Glutamatergic neuron (in vitro differentiated cells): ENCODE measurements at regions not wholly inside any gene's neighbourhood (a gene's known extent, or its start where the extent isn't known, plus 50 kb on each side); places are given as distances from the start of the nearest gene placed in this dataset.

Source experiments
- DNase-seq: peaks from one replicate; pipeline ENCODE4 v3.0.0; 2022
- H3K27ac Mint-ChIP-seq: one replicate; pipeline ENCODE4 v1.8.0; 2020; ENCODE audit warnings: mild to moderate bottlenecking, mixed read lengths, inconsistent platforms; ENCODE audit not compliant: unreplicated experiment
- H3K27me3 Mint-ChIP-seq: one replicate; pipeline ENCODE4 v1.8.0; 2020; ENCODE audit warnings: mild to moderate bottlenecking, moderate library complexity, mixed read lengths, inconsistent platforms; ENCODE audit not compliant: unreplicated experiment
- H3K36me3 Mint-ChIP-seq: one replicate; pipeline ENCODE4 v1.8.0; 2020; ENCODE audit warnings: mild to moderate bottlenecking, mixed read lengths, inconsistent platforms; ENCODE audit not compliant: unreplicated experiment
- H3K4me1 Mint-ChIP-seq: one replicate; pipeline ENCODE4 v1.8.0; 2020; ENCODE audit warnings: mild to moderate bottlenecking, low read depth, mixed read lengths, inconsistent platforms; ENCODE audit not compliant: unreplicated experiment
- H3K4me3 Mint-ChIP-seq: one replicate; pipeline ENCODE4 v1.8.0; 2020; ENCODE audit warnings: mild to moderate bottlenecking, mixed read lengths, inconsistent platforms; ENCODE audit not compliant: unreplicated experiment
- H3K9me3 Mint-ChIP-seq: one replicate; pipeline ENCODE4 v1.8.0; 2020; ENCODE audit warnings: mild to moderate bottlenecking, moderate library complexity, mixed read lengths, inconsistent platforms; ENCODE audit not compliant: unreplicated experiment
- TF ChIP-seq, protein P1 (sequence below): fragments of 200-600 bp; sonication (generic); IDR thresholded peaks from one replicate; pipeline ENCODE4 v1.5.0; 2021; ENCODE audit not compliant: partially characterized antibody, unreplicated experiment

- no peak overlapping the region for H3K4me3 Mint-ChIP-seq
- no peaks in the 10 kb centered on the region for H3K27me3 Mint-ChIP-seq
- TF ChIP-seq, protein P1, sequence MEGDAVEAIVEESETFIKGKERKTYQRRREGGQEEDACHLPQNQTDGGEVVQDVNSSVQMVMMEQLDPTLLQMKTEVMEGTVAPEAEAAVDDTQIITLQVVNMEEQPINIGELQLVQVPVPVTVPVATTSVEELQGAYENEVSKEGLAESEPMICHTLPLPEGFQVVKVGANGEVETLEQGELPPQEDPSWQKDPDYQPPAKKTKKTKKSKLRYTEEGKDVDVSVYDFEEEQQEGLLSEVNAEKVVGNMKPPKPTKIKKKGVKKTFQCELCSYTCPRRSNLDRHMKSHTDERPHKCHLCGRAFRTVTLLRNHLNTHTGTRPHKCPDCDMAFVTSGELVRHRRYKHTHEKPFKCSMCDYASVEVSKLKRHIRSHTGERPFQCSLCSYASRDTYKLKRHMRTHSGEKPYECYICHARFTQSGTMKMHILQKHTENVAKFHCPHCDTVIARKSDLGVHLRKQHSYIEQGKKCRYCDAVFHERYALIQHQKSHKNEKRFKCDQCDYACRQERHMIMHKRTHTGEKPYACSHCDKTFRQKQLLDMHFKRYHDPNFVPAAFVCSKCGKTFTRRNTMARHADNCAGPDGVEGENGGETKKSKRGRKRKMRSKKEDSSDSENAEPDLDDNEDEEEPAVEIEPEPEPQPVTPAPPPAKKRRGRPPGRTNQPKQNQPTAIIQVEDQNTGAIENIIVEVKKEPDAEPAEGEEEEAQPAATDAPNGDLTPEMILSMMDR: no peak
- H3K4me1 Mint-ChIP-seq: no peaks in the 10 kb centered on the region
- DNase-seq: no peak
- no peaks in the 10 kb centered on the region for H3K36me3 Mint-ChIP-seq
- H3K9me3 Mint-ChIP-seq: peaks cover 4% of the 10 kb centered on the region
- H3K27ac Mint-ChIP-seq: no peak overlapping the region
Observed at GRCh38 chr7:46212425-46213153, 291.5 kb upstream of the IGFBP3 start.

DNA sequence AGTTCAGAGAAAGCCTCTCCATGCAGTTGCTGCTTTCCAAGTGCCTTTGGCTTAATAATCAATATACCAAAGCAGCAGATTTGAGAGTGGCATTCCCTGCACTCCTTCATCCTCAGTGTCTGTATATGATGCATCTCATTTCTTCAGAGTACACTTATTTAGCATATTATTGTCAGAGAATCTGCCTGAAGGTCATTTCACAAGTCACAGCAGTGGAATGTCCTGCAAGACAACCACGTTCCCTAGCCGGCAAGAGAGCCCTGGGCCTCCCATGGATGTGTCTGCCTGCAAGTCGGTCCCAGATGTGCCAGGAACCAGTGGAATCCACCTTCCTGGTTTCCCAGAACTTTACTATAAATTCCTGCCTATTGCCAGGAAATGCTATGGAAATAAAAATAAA, 289.4 kb upstream of the IGFBP3 start:
- H3K9me3 Mint-ChIP-seq: peaks cover 4% of the 10 kb centered on the region
- TF ChIP-seq, protein P1: no peak
- H3K4me1 Mint-ChIP-seq: no peaks in the 10 kb centered on the region
- H3K27ac Mint-ChIP-seq: no peak overlapping the region
- no peaks in the 10 kb centered on the region for H3K36me3 Mint-ChIP-seq
- no peak overlapping the region for H3K4me3 Mint-ChIP-seq
- no peaks in the 10 kb centered on the region for H3K27me3 Mint-ChIP-seq
- DNase-seq: no peak

GRCh38 chr7:46209611-46210388, 288.7 kb upstream of the IGFBP3 start:
- H3K27ac Mint-ChIP-seq: no peak overlapping the region
- no peaks in the 10 kb centered on the region for H3K4me1 Mint-ChIP-seq
- no peak for DNase-seq
- TF ChIP-seq, protein P1: no peak
- no peak overlapping the region for H3K4me3 Mint-ChIP-seq
- H3K9me3 Mint-ChIP-seq: peaks cover 4% of the 10 kb centered on the region
- H3K36me3 Mint-ChIP-seq: no peaks in the 10 kb centered on the region
- H3K27me3 Mint-ChIP-seq: no peaks in the 10 kb centered on the region

DNA sequence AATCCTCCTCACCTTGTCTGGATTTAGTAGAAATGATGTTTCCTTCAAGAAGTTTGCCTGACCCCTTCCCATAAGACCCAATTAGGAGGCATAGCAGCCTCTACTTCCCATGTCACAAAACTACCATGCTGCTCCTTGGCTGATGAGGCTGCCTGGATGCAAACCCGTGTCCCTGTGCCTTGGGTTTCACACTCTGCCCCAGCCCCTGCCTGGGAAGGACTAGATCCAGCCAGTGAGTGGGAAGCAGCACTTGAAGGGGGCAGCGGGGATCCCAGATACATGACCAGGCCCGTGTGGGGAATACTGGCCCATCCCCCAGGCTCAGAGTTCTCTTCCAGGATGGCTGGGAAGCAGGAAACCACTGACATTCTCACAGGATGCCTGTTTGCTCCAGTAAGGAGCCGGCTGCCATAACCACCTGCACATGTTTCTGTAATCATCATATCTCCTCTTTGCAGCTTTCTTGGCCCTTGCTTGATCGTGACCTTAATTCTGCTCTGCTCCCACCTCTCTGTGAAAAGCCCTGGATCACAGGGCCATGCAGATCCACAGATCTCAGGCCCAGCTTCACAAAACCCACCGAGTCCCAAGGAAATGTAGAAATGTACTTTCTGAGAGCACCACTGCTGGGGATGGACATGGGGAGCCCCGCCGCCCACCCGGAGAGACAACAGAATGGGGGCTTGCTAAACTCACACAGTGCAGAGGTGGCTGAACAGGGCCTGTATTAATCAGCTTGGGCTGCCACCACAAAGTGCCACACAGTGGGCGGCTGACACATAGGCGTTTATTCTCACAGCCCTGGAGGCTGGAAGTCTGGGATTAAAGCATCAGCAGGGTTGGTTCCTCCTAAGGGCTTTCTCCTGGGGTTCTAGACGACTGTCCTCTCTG, 287.8 kb upstream of the IGFBP3 start:
- DNase-seq: no peak
- no peak overlapping the region for H3K27ac Mint-ChIP-seq
- TF ChIP-seq, protein P1: no peak
- no peak overlapping the region for H3K4me3 Mint-ChIP-seq
- H3K27me3 Mint-ChIP-seq: no peaks in the 10 kb centered on the region
- no peaks in the 10 kb centered on the region for H3K4me1 Mint-ChIP-seq
- peaks cover 4% of the 10 kb centered on the region for H3K9me3 Mint-ChIP-seq
- H3K36me3 Mint-ChIP-seq: no peaks in the 10 kb centered on the region
